Stimulated activated CD8-positive, alpha-beta memory T cell treated with anti-CD3 and anti-CD28 coated beads, Interleukin-4, amount 100 ng/mL, for 1 hour (primary cell): ENCODE measurements at regions not wholly inside any gene's neighbourhood (a gene's known extent, or its start where the extent isn't known, plus 50 kb on each side); places are given as distances from the start of the nearest gene placed in this dataset.
"Not testable (repeated sequence)": the region's sequence is repeated elsewhere in the genome, so short reads cannot be mapped to it uniquely, and the experiment has no call there.

Experiments used
- DNase-seq, 2 donors: peaks; one replicate each; pipeline ENCODE4 v3.0.0-alpha.2; 2020; ENCODE audit warnings: low read depth in 2 of 2, low spot score in 1 of 2

- no peak for DNase-seq
Measured at GRCh38 chr2:6186332-6187151, 494.4 kb downstream of the SOX11 start.

- DNase-seq: no peak
Measured at GRCh38 chr2:6196449-6196848, 504.3 kb downstream of the SOX11 start.

- DNase-seq: not testable (repeated sequence)
Measured at GRCh38 chr2:6198370-6198919, 506.3 kb downstream of the SOX11 start.

- DNase-seq: no peak
Measured at GRCh38 chr2:6202756-6203155, 510.6 kb downstream of the SOX11 start.

- DNase-seq: no peak
Measured at GRCh38 chr2:6203291-6203959, 511.2 kb downstream of the SOX11 start.

GRCh38 chr2:6206882-6207281 lies 514.7 kb downstream of the SOX11 start:
- DNase-seq: no peak

GRCh38 chr2:6211236-6211635 lies 519.1 kb downstream of the SOX11 start:
- DNase-seq: no peak

GRCh38 chr2:6212491-6212890 lies 520.3 kb downstream of the SOX11 start:
- DNase-seq: no peak

- no peak for DNase-seq
Measured at GRCh38 chr2:6213056-6213780, 521.0 kb downstream of the SOX11 start.

GRCh38 chr2:6214471-6214870 lies 522.3 kb downstream of the SOX11 start:
- no peak for DNase-seq

GRCh38 chr2:6215053-6215452 lies 522.9 kb downstream of the SOX11 start:
- DNase-seq: no peak

GRCh38 chr2:6216234-6216633 lies 524.0 kb downstream of the SOX11 start:
- no peak for DNase-seq

- no peak for DNase-seq
Measured at GRCh38 chr2:6218926-6219325, 526.7 kb downstream of the SOX11 start.

- DNase-seq: no peak
Measured at GRCh38 chr2:6219906-6220305, 527.7 kb downstream of the SOX11 start.

- no peak for DNase-seq
Measured at GRCh38 chr2:6222296-6222695, 530.1 kb downstream of the SOX11 start.

- no peak for DNase-seq
Measured at GRCh38 chr2:6224267-6224666, 532.1 kb downstream of the SOX11 start.

- DNase-seq: no peak
Measured at GRCh38 chr2:6228251-6228650, 536.1 kb downstream of the SOX11 start.

GRCh38 chr2:6231166-6231565 lies 539.0 kb downstream of the SOX11 start:
- DNase-seq: no peak

- no peak for DNase-seq
Measured at GRCh38 chr2:6233993-6234392, 541.8 kb downstream of the SOX11 start.

GRCh38 chr2:6234702-6235101 lies 542.5 kb downstream of the SOX11 start:
- no peak for DNase-seq

- DNase-seq: no peak
Measured at GRCh38 chr2:6236317-6236716, 544.1 kb downstream of the SOX11 start.
